PFSK-1 (cell line): ENCODE measurements at regions not wholly inside any gene's neighbourhood (a gene's known extent, or its start where the extent isn't known, plus 50 kb on each side); places are given as distances from the start of the nearest gene placed in this dataset.

Experiments
- FOXP2 ChIP-seq: optimal IDR thresholded peaks from 2 replicates; pipeline ENCODE3; 2011; ENCODE audit warnings: borderline replicate concordance, control low read depth, inconsistent platforms; ENCODE audit not compliant: insufficient read depth; ENCODE audit errors: extremely low read length, extremely low read depth
- POLR2AphosphoS5 ChIP-seq: IDR thresholded peaks from 2 replicates; pipeline ENCODE4 v1.6.1; 2012; ENCODE audit warnings: low read depth, mild to moderate bottlenecking, control low read depth, low read length, moderate library complexity
- REST ChIP-seq, 2 experiments: IDR thresholded peaks; 2 replicates each; pipeline versions ENCODE4 v1.6.1 to v1.8.0; 2011 to 2012; ENCODE audit warnings: low read depth in 2 of 2, low read length in 2 of 2, control low read depth in 1 of 2, inconsistent platforms in 1 of 2, mild to moderate bottlenecking in 1 of 2, moderate library complexity in 1 of 2; ENCODE audit not compliant: insufficient read depth in 1 of 2
- SIN3A ChIP-seq: IDR thresholded peaks from 2 replicates; pipeline ENCODE4 v1.6.1; 2012; ENCODE audit warnings: mild to moderate bottlenecking, low read length, moderate library complexity, borderline replicate concordance; ENCODE audit not compliant: insufficient read depth
- TAF1 ChIP-seq: IDR thresholded peaks from 2 replicates; pipeline ENCODE4 v1.6.1; 2012; ENCODE audit warnings: low read length, control low read depth, borderline replicate concordance; ENCODE audit not compliant: insufficient read depth

GRCh38 chr7:114843102-114843501 is 78.8 kb upstream of the MDFIC start:
- TF ChIP-seq REST (IDR thresholded peaks at IDR 0.05; ENCODE audit: insufficient read depth in 1 of 2, low read depth in 2 of 2, low read length in 2 of 2): no peak
- TF ChIP-seq SIN3A: no peak
- no peak for TF ChIP-seq FOXP2
- TF ChIP-seq POLR2AphosphoS5: no peak
- no peak for TF ChIP-seq TAF1

- TF ChIP-seq FOXP2 (no peak), SIN3A (no peak), REST (IDR thresholded peaks at IDR 0.05; ENCODE audit: insufficient read depth in 1 of 2, low read depth in 2 of 2, low read length in 2 of 2) (no peak), POLR2AphosphoS5 (no peak), TAF1 (no peak)
Measured at GRCh38 chr7:114851406-114852061, 70.4 kb upstream of the MDFIC start.

GRCh38 chr7:114852293-114852692 is 69.6 kb upstream of the MDFIC start:
- TF ChIP-seq SIN3A (no peak), REST (IDR thresholded peaks at IDR 0.05; ENCODE audit: insufficient read depth in 1 of 2, low read depth in 2 of 2, low read length in 2 of 2) (no peak), TAF1 (no peak), POLR2AphosphoS5 (no peak), FOXP2 (no peak)

GRCh38 chr7:114853189-114853588 is 68.7 kb upstream of the MDFIC start:
- TF ChIP-seq TAF1: no peak
- TF ChIP-seq SIN3A: no peak
- TF ChIP-seq POLR2AphosphoS5: no peak
- no peak for TF ChIP-seq REST (IDR thresholded peaks at IDR 0.05; ENCODE audit: insufficient read depth in 1 of 2, low read depth in 2 of 2, low read length in 2 of 2)
- TF ChIP-seq FOXP2: no peak

- no peak for TF ChIP-seq SIN3A
- TF ChIP-seq REST (IDR thresholded peaks at IDR 0.05; ENCODE audit: insufficient read depth in 1 of 2, low read depth in 2 of 2, low read length in 2 of 2): no peak
- TF ChIP-seq POLR2AphosphoS5: no peak
- no peak for TF ChIP-seq FOXP2
- no peak for TF ChIP-seq TAF1
Measured at GRCh38 chr7:114854369-114854768, 67.5 kb upstream of the MDFIC start.
